GM19193 (cell line): ENCODE measurements at regions not wholly inside any gene's neighbourhood (a gene's known extent, or its start where the extent isn't known, plus 50 kb on each side); places are given as distances from the start of the nearest gene placed in this dataset.

Source experiments
- POLR2A ChIP-seq: IDR thresholded peaks from 4 replicates; pipeline ENCODE4 v1.6.1; 2011; ENCODE audit not compliant: insufficient read depth, insufficient read length; ENCODE audit errors: extremely low read depth

DNA sequence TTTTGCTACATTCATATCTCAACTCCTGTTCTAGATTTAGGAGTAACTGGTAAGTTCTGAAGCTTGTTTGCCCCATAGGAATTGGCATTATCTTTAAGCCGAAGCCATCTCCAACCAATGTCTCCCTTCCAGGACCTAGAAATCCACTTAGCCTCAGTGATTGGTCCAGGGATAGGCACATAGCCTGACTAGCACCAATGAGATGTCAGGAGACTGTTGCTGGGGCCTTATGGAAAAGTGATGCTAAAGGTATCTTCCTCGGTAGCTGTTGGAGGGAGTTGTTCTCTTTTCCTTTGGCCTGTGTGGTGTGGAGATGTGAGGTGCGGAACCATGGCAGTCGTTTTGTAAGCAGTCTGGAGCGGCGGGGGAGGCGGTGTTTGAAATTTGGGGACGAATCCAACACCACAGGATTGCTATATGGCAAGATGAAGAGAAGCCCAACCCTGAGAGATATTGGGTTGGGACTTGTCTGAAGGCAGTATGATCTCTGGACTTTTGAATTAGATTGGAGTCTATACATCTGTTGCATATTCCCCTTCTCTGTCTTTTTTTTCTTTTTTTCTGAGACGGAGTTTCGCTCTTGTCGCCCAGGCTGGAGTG lies 109.8 kb upstream of the ATP6AP2 start:
- TF ChIP-seq POLR2A: no peak

DNA sequence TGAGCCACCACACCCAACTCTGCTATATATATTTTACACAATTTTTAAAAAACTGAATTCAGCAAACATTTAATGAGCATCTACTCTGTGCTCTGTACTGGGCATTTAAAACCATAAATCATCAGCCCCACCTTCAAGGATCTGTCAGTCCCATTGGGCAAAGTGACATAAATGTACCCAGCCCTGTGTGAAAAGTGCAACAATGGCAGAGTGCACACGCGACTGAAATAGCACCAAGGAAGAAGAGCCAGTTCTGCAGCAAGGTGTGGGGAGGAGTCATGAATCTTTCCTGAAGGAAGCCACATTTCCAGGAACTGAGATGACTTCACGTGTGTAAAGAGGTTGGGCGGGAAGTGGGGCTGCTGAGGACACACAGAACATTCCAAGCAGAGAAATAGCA lies 111.5 kb upstream of the ATP6AP2 start:
- TF ChIP-seq POLR2A: no peak

DNA sequence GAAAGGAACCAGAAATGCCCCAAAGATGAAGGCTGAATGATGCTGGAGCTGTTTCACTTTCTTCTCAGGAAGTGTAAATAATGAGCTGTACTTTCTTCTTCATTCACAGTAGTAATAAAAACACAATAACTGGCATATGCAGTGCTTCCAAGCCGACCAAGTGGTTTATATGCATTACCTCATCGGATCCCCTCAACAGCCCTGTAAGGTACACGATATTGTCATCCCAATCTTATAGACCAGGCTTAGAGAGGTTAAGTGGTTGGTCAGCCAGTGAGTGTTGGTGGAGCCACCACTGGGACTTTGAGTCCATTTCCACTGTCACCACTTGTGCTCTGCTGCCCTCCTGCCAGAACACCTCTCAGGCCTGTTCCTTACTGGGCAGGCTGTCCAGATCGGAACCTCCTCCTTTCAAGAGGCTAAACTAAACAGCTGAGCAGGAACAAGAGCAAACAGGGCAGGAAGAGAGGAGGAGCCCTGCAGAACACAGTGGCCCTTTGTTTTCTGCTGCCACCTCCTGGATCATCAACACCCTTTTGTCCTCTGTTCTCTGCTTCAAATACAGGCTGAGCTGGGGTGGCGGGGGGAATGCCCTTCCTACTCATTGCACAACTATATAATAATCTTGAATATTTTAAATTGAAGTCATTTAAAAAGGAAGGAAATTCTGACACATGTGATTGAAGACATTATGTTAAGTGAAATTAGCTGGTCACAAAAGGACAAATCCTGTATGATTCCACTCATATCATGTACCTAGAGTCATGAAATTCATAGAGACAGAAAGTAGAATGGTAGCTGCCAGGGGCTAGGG lies 112.5 kb upstream of the ATP6AP2 start:
- no peak for TF ChIP-seq POLR2A

DNA sequence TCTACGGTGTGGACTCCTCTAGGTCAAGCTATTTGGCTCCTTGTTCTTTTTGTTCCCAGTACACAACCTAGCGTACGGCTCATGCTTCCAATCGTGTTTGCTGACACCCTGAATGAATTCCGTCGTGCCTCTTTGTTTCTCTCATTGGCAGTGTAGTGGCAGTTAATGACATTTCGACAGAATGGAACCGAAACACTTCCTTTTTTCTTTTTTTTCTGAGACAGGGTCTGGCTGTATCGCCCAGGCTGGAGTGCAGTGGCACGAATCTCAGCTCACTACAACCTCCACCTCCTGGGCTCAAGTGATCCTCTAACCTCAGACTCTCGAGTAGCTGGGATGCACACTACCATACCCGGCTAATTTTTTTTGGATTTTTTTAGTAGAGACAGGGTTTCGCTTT lies 113.3 kb upstream of the ATP6AP2 start:
- no peak for TF ChIP-seq POLR2A

DNA sequence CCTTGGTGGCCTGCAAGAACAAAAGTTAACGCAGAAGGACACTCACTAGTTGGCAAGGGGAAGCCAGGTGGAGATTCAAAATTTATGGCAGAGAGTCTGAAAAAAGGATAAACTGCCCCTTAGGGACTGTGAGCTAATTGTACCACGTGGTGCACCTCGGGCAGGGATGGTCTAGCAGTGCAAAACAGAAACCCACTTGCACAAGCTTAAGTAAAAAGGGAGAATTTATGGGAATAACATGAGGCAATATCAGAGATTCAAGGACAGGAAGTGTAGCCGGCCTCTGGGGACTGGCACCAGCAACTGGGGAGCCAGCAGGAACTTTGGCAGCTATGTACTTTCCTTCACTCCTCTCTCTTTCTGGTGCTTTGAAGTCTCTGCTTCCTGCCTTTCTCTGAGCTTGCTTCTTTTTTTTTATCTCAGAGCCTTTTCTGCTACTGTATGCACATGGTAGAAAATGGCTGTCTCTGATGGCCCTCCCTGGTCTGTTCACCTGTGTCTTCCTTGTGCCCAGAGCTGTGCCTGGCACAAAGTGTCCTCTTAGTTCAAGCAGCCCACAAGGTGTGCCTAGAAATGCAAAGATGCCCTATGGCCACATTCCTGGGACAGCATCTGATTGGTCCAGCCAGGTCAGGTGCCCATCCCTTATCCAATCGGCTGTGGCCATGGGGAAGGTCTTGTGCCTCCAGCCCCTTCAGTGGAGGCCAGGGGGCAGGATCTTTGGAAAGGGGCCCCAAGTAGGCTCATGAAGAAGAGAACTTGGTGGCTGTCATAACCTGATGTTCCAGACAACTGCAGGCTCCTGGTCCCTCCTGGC lies 114.8 kb upstream of the ATP6AP2 start:
- no peak for TF ChIP-seq POLR2A

DNA sequence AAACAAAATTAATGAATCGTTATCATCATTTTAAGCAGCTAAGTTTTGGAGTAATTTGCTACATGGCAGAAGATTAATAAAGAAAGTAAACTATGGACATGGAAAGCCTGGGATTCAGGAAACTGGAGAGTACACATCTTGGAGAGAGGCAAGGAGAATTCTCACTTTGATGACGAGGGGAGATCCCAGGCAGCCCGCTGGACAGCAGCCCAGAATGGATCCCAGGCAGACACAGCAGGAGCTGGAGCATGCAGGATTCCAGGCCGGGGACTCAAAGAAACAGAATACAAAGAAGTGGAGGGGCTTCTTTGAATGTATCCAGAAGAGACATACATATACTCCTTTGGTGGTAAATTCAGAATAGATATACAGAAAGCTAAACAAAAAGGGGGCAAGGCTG lies 118.0 kb upstream of the ATP6AP2 start:
- TF ChIP-seq POLR2A: no peak

DNA sequence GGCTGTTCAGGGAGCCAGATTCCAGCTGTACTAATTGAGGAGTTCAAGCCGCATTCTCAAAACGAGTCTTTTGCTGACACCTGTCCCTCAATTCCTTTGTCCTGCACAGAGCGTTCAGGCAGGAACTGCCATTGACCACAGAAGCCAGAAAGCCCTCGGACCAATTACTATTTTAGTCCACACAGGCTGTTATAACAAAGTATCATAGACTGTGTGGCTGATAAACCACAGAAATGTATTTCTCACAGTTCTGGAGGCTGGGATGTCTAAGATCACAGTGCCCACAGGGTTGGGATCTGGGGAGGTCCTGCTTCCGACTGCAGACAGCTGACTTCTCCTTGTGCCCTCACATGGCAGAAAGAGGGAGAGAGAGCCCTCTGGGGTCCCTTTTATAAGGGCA lies 119.8 kb upstream of the ATP6AP2 start:
- TF ChIP-seq POLR2A: no peak

DNA sequence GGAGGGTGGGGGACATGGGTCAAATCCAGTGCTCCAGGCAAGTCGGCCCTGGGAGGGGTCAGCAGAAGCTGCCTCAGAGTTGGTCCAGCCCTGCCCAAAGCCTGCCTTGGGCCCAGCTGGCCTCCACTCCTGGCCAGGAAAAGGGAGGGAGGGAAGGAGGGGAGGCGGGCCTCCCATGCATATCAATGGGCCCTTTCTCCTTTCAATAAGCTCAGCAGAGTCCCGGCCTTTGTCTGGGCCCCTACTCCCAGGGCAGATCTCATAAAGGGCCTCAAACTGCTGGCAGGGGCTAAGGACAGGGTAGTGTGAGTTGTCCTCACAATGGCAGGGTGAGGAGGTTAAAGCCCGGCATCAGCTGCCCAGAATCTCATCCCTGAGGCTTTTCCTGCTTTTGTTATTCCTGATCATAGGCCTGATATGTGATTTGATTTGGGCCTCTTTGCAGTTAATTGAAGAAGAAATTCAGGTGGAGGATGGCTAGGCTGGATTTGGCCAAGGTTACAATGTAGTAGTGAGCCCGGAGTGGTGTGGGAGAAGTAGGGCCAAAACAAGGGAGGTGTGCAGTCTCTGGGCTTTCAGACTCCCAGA lies 121.1 kb upstream of the ATP6AP2 start:
- no peak for TF ChIP-seq POLR2A

DNA sequence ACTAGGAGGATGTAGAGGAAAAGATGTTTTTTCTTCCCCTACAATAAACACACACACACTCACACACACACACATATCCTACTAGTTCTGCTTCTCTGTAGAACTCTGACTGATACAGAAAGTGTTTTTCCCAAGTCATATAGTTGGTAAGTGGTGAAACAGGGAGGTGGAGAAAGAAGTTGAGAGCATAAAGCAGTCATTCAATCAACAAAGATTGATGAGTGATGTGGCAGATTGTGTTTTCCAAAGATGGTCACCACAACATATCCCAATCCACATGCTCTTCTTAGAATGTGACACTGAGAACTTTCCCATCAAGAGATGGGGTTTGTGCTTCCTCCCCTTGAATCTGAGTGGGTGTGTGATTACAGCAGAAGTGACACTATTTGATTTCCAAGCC lies 123.4 kb upstream of the ATP6AP2 start:
- no peak for TF ChIP-seq POLR2A

DNA sequence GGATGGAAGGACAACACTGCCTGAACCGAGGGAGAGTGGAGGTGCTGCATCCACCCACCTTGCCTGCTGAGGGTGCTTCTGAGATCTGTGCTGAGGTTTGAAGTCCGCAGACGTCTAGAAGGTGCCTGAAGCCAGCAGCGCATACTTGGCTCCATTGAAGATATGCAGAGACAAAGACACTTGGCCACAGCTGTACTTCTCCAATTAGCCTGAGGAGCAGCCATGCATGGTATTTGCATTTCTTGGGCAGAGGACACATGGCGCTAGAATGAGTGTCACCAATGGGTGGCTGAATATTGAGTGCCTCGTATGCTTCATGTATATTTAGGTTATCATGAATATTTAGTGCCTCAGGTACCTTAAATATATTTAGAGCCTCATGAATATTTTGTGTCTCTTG lies 128.7 kb upstream of the ATP6AP2 start:
- TF ChIP-seq POLR2A: no peak

DNA sequence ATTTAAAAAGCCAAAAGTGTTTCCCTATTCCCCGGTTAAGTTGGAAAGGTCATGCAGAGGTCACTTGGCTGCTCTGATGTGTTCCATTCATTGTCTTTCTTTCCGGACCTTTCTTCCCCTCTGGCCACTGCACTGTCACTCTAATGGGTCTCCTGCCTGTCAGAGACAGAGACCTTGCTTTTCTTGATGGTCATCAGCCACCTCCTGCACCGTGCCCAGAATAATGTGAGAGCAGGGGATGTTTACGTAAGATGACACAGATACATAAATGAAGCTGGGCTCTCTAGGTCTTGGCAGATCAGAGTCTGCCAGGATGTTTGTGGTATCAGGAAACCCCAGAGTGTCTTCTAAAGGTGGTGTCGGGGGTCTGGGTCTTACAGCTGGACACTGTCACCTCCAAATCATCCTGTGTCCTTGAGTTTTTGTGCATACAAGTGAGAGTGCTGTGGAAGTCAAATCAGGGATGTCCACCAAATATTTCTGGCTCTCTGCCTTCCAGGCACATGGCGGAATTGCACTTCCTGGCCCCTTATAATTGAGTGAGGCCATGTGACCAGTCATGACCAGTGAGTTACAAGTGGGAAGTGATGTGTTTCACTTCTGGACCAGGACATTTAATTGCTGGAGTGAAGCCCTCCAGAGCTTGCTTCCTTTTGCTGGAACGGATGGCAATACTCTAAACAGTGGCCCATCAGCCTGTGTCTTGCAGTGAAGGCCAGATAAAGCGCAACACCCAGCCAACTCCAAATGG lies 130.6 kb upstream of the ATP6AP2 start:
- TF ChIP-seq POLR2A: no peak

DNA sequence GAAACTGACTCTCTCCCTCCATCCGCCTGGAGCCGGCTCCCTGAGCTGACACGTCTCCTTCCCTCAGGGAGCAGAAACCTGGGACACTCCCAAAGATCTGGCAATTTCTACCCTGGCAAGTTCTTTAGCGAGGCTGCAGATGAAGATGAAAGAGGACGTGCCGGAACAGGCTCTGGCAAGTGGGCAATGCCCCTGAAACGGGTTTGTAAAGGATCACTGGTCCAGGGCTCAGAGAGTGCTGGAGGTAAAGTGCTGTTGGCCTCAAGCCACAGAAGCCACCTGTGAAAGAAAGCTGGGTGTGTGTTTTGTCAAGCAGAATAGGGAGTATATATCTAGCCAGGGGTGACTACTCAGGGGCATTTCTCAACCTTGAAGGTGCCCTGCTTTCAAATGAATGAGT lies 131.4 kb upstream of the ATP6AP2 start:
- TF ChIP-seq POLR2A: no peak

DNA sequence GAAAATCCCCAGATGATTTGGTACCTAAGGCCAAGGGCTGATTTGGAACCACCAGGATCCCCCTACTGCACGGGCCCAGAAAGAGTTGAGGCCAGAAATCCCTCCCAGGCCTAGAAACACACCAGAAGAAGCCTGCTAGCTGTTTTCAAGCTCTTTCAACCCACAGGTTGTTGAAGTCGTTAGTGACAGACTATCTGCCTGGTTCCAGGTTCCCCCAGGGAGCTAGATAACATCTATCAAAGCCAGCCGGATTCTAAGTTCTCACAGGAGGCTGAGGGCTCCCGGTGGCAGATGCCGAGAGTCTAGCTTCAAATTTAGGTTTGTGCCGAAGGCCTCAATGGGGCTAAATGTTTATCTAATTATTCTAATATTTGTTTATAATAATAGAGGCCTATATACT lies 132.0 kb upstream of the ATP6AP2 start:
- no peak for TF ChIP-seq POLR2A

DNA sequence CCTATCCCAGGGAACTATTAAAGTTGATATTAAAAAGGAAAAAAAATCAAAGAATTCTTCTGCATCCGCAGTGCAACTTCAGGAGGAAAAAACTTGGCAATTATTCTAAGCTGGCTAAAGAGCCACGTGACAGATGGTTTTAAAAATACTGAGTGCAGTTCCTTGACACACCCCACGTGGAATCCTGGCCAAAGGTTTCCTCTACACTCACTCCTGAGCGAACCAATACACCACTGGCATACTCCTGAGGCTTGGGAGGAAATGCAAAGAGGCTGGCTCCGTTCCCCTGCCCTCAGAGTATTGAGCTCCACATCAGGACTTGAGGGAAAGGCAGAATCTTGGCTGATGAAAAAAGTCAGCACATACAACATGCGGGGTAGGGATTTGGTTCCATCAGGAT lies 133.8 kb upstream of the ATP6AP2 start:
- TF ChIP-seq POLR2A: no peak

DNA sequence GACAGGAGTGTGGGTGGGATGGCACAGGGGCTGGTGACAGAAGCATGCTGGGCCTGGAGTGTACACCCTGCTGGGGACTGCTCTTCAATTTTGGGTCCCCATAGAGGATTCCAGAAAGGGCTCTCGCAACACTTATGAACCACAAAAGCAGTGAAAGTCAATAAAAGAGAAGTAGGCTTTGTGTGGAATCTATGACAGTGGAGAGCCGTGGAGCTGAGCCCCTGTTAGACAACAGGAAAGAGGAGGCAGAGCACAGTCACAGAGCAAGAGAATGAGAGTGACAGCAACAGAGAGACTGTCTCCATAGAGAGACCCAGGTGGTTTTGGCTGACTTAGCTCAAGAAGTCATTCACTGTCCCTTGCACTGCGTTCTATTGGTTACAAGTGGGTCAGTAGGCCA lies 135.1 kb upstream of the ATP6AP2 start:
- TF ChIP-seq POLR2A: no peak
